ENCODE measurements at regions not wholly inside any gene's neighbourhood (a gene's known extent, or its start where the extent isn't known, plus 50 kb on each side); places are given as distances from the start of the nearest gene placed in this dataset.

- H3K27ac ChIP-seq: peak overlapping the region; percentile 24
- TF ChIP-seq, protein P1, sequence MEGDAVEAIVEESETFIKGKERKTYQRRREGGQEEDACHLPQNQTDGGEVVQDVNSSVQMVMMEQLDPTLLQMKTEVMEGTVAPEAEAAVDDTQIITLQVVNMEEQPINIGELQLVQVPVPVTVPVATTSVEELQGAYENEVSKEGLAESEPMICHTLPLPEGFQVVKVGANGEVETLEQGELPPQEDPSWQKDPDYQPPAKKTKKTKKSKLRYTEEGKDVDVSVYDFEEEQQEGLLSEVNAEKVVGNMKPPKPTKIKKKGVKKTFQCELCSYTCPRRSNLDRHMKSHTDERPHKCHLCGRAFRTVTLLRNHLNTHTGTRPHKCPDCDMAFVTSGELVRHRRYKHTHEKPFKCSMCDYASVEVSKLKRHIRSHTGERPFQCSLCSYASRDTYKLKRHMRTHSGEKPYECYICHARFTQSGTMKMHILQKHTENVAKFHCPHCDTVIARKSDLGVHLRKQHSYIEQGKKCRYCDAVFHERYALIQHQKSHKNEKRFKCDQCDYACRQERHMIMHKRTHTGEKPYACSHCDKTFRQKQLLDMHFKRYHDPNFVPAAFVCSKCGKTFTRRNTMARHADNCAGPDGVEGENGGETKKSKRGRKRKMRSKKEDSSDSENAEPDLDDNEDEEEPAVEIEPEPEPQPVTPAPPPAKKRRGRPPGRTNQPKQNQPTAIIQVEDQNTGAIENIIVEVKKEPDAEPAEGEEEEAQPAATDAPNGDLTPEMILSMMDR (IDR thresholded peaks at IDR 0.05; ENCODE audit: low read depth, low read length, missing control alignments): peak; percentile 76
- H3K27me3 ChIP-seq (replicated peaks): no peaks in the 10 kb centered on the region
- no peaks in the 10 kb centered on the region for H3K36me3 ChIP-seq (replicated peaks)
- in situ Hi-C loops (cut with HindIII; ENCODE audit: low pct_ligation_motif_present, low sequenced_read_pairs): no loop called here
- peak; percentile 75 for DNase-seq
- H3K4me3 ChIP-seq (ENCODE audit: low read depth, low read length): peak overlapping the region; percentile 18
These were observed 125.8 kb upstream of the GALNT15 start for GRCh38 chr3:16048435-16049318.

GRCh38 chr3:16050641-16051467 lies 123.6 kb upstream of the GALNT15 start:
- H3K27me3 ChIP-seq (replicated peaks): no peaks in the 10 kb centered on the region
- H3K4me3 ChIP-seq (ENCODE audit: low read depth, low read length): no peak overlapping the region
- no peaks in the 10 kb centered on the region for H3K36me3 ChIP-seq (replicated peaks)
- TF ChIP-seq, protein P1 (IDR thresholded peaks at IDR 0.05; ENCODE audit: low read depth, low read length, missing control alignments): no peak
- H3K27ac ChIP-seq: no peak overlapping the region
- no peak for DNase-seq
- in situ Hi-C loops (cut with HindIII; ENCODE audit: low pct_ligation_motif_present, low sequenced_read_pairs): no loop called here

GRCh38 chr3:16051691-16052090 lies 122.8 kb upstream of the GALNT15 start:
- Histone ChIP-seq H3K36me3 (replicated peaks) (no peaks in the 10 kb centered on the region), H3K27me3 (replicated peaks) (no peaks in the 10 kb centered on the region), H3K4me3 (ENCODE audit: low read depth, low read length) (no peak overlapping the region), H3K27ac (no peak overlapping the region)
- in situ Hi-C loops (cut with HindIII; ENCODE audit: low pct_ligation_motif_present, low sequenced_read_pairs): no loop called here
- TF ChIP-seq, protein P1 (IDR thresholded peaks at IDR 0.05; ENCODE audit: low read depth, low read length, missing control alignments): no peak
- DNase-seq: no peak

DNA sequence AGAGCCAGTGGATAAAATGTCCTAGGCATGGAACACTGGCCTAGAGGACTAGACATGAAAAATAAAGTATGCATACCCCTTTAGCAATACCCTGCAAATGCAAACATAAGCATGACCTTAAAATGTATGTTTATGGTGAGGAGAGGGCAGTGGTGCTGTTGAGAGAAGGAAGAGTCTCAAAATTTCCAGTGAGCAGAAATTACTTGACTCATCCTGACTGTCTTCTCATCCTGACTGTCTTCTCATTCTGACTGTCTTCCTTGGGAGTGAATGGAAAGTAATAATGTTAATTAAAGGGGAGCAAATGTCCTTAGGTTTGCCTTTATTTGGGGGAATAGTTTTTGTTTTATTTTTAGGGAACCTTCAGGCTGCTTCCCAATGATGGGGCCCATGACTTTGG lies 121.5 kb upstream of the GALNT15 start:
- in situ Hi-C loops (cut with HindIII; ENCODE audit: low pct_ligation_motif_present, low sequenced_read_pairs): no loop called here

GRCh38 chr3:16053794-16054193 lies 120.7 kb upstream of the GALNT15 start:
- Histone ChIP-seq H3K36me3 (replicated peaks) (no peaks in the 10 kb centered on the region), H3K27ac (no peak overlapping the region), H3K4me3 (ENCODE audit: low read depth, low read length) (no peak overlapping the region), H3K27me3 (replicated peaks) (no peaks in the 10 kb centered on the region)
- TF ChIP-seq, protein P1 (IDR thresholded peaks at IDR 0.05; ENCODE audit: low read depth, low read length, missing control alignments): no peak
- in situ Hi-C loops (cut with HindIII; ENCODE audit: low pct_ligation_motif_present, low sequenced_read_pairs): no loop called here
- no peak for DNase-seq

More for the DNA sequence above, 121.5 kb upstream of the GALNT15 start:
- DNase-seq: no peak
- no peaks in the 10 kb centered on the region for H3K36me3 ChIP-seq (replicated peaks)
- no peak overlapping the region for H3K27ac ChIP-seq
- no peaks in the 10 kb centered on the region for H3K27me3 ChIP-seq (replicated peaks)
- TF ChIP-seq, protein P1 (IDR thresholded peaks at IDR 0.05; ENCODE audit: low read depth, low read length, missing control alignments): no peak
- H3K4me3 ChIP-seq (ENCODE audit: low read depth, low read length): no peak overlapping the region
